Adrenal gland (tissue), 9 donors: ENCODE measurements at regions not wholly inside any gene's neighbourhood (a gene's known extent, or its start where the extent isn't known, plus 50 kb on each side); places are given as distances from the start of the nearest gene placed in this dataset.
A peak's percentile ranks its signal among the peaks of the same experiment; 100 is the strongest.

ENCODE experiments used
- DNase-seq, 7 donors: peaks; one replicate each; pipeline ENCODE4 v3.0.0-alpha.2; 2019 to 2020
- H3K27ac ChIP-seq, 5 donors: fragments of 200-600 bp; sonication (generic) in 4 of 5; 1 replicate in 3 of 5; 2 replicates in 2 of 5; pipeline versions ENCODE4 v1.5.1 to v1.8.0; 2016 to 2020; ENCODE audit warnings: mild to moderate bottlenecking in 1 of 5
- H3K27me3 ChIP-seq: fragments of 200-600 bp; 2 replicates; pipeline ENCODE4 v1.8.0; 2021
- H3K36me3 ChIP-seq, 2 donors: fragments of 200-600 bp; replicated peaks in 1 of 2; 1 replicate in 1 of 2; 2 replicates in 1 of 2; pipeline versions ENCODE4 v1.5.1 to v1.8.0; 2018 to 2022
- H3K4me1 ChIP-seq, 2 donors: fragments of 200-600 bp; replicated peaks in 1 of 2; 1 replicate in 1 of 2; 2 replicates in 1 of 2; pipeline versions ENCODE4 v1.5.1 to v1.8.0; 2018 to 2021
- H3K4me3 ChIP-seq, 4 donors: fragments of 200-600 bp; sonication (generic) in 3 of 4; one replicate each; pipeline ENCODE4 v1.5.1; 2016 to 2018
- H3K9me3 ChIP-seq, 3 donors: fragments of 200-600 bp; sonication (generic) in 1 of 3; replicated peaks in 1 of 3; 1 replicate in 2 of 3; 2 replicates in 1 of 3; pipeline versions ENCODE4 v1.5.1 to v1.8.0; 2016 to 2021
- CTCF ChIP-seq, 6 experiments: fragments of 450-650 bp in 4 of 6; fragments of 200-600 bp in 2 of 6; sonication (generic) in 1 of 6; IDR thresholded peaks; 1 replicate in 5 of 6; 2 replicates in 1 of 6; pipeline versions ENCODE4 v1.5.1 to v1.8.0; 2016 to 2021; ENCODE audit warnings: antibody characterized with exemption in 6 of 6, mild to moderate bottlenecking in 2 of 6, moderate library complexity in 1 of 6
- POLR2A ChIP-seq, 2 donors: fragments of 450-650 bp; IDR thresholded peaks; one replicate each; pipeline ENCODE4 v1.6.1; 2017; ENCODE audit warnings: antibody characterized with exemption in 2 of 2, mild to moderate bottlenecking in 2 of 2, moderate library complexity in 1 of 2
- WGBS, 4 donors: extraction: QIAGEN DNeasy Blood & Tissue Kit in 2 of 4; methylation state at CpG; one replicate each; pipeline versions ENCODE4 v1.1.5 to v1.1.7; 2013 to 2017; 5-methylcytosine and 5-hydroxymethylcytosine counted together
- intact Hi-C, 2 donors: fragments of 100-400 bp; cut with DNase I; formaldehyde crosslinking; loops; one replicate each; pipeline versions ENCODE4 v1.14.1 to v1.15.0; 2022 to 2023
- donor health status: healthy with polysubstance abuse.
- donor health status: Bipolar disorder and iron deficiency.
- donor health status: DM: yes; HTN: yes; CAD: no.
- donor health status: DM: no; HTN: no; CAD: no.
- donor health status: DM: no; HTN: no; CAD: no.

DNA sequence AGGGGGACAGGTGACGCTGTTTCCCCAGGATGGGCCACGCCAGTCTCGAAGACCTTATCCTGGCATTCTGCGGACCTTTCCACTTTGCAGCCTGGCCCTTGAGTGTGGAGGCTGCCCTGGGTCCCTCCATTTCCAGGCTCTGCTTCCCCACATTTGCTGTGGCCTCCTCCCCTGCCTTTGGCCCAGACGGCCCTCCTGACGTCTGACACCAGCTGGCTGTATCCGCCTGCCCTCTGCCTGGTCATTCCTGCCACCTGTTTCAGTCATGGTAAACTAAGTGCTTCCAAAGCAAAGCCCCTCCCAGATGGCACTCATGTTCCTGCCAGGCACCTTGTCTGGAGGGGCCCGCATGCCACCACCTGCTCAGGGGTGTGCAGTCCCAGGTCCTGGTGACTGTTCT lies 95.1 kb downstream of the ASB1 start:
- H3K4me1 ChIP-seq: no peaks in the 10 kb centered on the region
- no peak for DNase-seq
- intact Hi-C loops: loop anchor here in 1 of 2 donors (5.0 kb wide), 1 partner anchor 260 kb away; no protein-coding TSS in a partner anchor
- H3K27me3 ChIP-seq: peaks cover 11% of the 10 kb centered on the region
- 90 to 93% (median 92%) methylated on average over 7 to 8 of the region's 8 CpGs for WGBS, 4 donors
- no peaks in the 10 kb centered on the region for H3K36me3 ChIP-seq
- TF ChIP-seq POLR2A (IDR thresholded peaks at IDR 0.05): no peak
- TF ChIP-seq CTCF (IDR thresholded peaks at IDR 0.05): no peak
- H3K9me3 ChIP-seq: peaks cover 0 to 14% (median 0%) of the 10 kb centered on the region in 3 donors
- H3K4me3 ChIP-seq: no peak overlapping the region
- no peak overlapping the region for H3K27ac ChIP-seq

- H3K4me3 ChIP-seq: no peak overlapping the region
- TF ChIP-seq POLR2A (IDR thresholded peaks at IDR 0.05) (no peak), CTCF (IDR thresholded peaks at IDR 0.05) (peak in 3 of 6 experiments; percentile 29 to 32 (median 29))
Measured at GRCh38 chr2:238523158-238524110, 96.7 kb downstream of the ASB1 start.

DNA sequence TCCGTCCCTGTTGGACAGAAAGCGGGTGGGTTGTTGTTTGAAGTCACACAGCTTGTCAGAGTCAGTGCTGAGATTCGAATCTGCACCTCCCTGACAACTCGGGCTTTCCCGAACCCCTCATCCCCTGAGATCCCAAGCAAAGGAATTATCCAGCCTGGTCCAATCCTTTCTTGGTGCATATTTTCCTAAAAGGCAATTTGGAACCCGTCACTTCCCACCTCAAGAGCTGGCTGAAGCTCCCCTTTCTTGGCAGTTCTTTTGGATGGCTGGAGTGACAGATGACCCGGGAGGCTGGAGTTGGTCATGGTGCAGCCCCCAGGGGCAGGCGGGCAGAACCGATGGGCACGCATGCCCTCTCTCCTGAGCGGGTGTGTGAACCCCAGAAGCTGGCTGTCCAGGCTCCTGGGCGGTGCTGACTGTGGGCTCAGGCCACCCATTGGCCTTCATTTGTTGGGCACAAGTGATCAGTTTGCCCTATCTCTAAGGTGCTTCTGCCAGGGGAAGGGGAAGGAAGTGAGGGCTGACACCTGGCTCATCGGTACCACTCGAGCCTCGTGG lies 97.8 kb downstream of the ASB1 start:
- TF ChIP-seq POLR2A (IDR thresholded peaks at IDR 0.05) (no peak), CTCF (IDR thresholded peaks at IDR 0.05) (no peak)
- H3K36me3 ChIP-seq: no peaks in the 10 kb centered on the region
- H3K27me3 ChIP-seq: peaks cover 11% of the 10 kb centered on the region
- H3K4me3 ChIP-seq: no peak overlapping the region
- intact Hi-C loops: loop anchor here in 1 of 2 donors (5.0 kb wide), 1 partner anchor 258 kb away; no protein-coding TSS in a partner anchor
- DNase-seq: no peak
- no peak overlapping the region for H3K27ac ChIP-seq
- H3K4me1 ChIP-seq: no peaks in the 10 kb centered on the region
- WGBS, 4 donors: 83 to 95% (median 92%) methylated on average over 11 to 15 of the region's 15 CpGs
- no peaks in the 10 kb centered on the region for H3K9me3 ChIP-seq

More at GRCh38 chr2:238523158-238524110, 96.7 kb downstream of the ASB1 start:
- WGBS, 4 donors: 36 to 51% (median 42%) methylated on average over 24 to 40 of the region's 40 CpGs
- Histone ChIP-seq H3K4me1 (no peaks in the 10 kb centered on the region), H3K9me3 (no peaks in the 10 kb centered on the region), H3K36me3 (no peaks in the 10 kb centered on the region), H3K27ac (no peak overlapping the region), H3K27me3 (peaks cover 11% of the 10 kb centered on the region)
- intact Hi-C loops: loop anchor here in 1 of 2 donors (5.0 kb wide), 1 partner anchor 259 kb away; no protein-coding TSS in a partner anchor
- peak in 6 of 7 donors; percentile 13 to 58 (median 50) for DNase-seq

DNA sequence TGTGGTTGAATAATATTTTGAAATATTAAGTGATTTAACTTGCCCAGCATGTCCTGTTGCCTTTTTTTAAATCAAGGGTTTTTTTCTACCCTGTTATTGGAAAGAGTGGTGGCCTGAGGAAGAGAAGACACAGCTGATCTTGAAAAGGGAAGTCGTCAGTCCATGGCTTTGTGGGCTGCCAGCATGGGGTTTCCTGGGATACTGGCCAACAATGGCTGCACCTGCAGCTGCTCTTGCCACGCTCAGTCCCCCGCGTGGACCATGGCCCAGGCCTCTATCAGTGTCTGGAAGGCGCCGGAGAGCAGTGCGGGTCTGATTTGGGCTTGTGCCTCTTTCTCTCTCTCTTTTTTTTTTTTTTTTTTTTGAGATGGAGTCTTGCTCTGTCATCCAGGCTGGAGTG lies 99.3 kb downstream of the ASB1 start:
- intact Hi-C loops: no loop called here
- 66 to 79% (median 73%) methylated on average over 7 of the region's 7 CpGs for WGBS, 4 donors
- DNase-seq: no peak
- no peak overlapping the region for H3K27ac ChIP-seq
- H3K4me3 ChIP-seq: no peak overlapping the region
- no peaks in the 10 kb centered on the region for H3K36me3 ChIP-seq
- peaks cover 11% of the 10 kb centered on the region for H3K27me3 ChIP-seq
- no peaks in the 10 kb centered on the region for H3K4me1 ChIP-seq
- TF ChIP-seq POLR2A (IDR thresholded peaks at IDR 0.05) (no peak), CTCF (IDR thresholded peaks at IDR 0.05) (no peak)
- no peaks in the 10 kb centered on the region for H3K9me3 ChIP-seq
